Gastrocnemius medialis (tissue), 4 donors: ENCODE measurements at regions not wholly inside any gene's neighbourhood (a gene's known extent, or its start where the extent isn't known, plus 50 kb on each side); places are given as distances from the start of the nearest gene placed in this dataset.
"Not testable (repeated sequence)": the region's sequence is repeated elsewhere in the genome, so short reads cannot be mapped to it uniquely, and the experiment has no call there.

Experiments
- ATAC-seq, 2 donors: fragments of 150-250 bp; one replicate each; pipeline ENCODE4 v1.9.1; 2016
- DNase-seq, 2 donors: peaks; one replicate each; pipeline ENCODE4 v3.0.0-alpha.2; 2019
- H3K27ac ChIP-seq, 4 donors: fragments of 200-600 bp; sonication (generic); 1 replicate in 1 of 4; 2 replicates in 3 of 4; pipeline ENCODE4 v1.5.1; 2016 to 2018; ENCODE audit warnings: mild to moderate bottlenecking in 2 of 4, moderate library complexity in 1 of 4
- H3K27me3 ChIP-seq, 3 donors: fragments of 200-600 bp; sonication (generic) in 2 of 3; 1 replicate in 1 of 3; 2 replicates in 2 of 3; pipeline versions ENCODE4 v1.5.1 to v1.6.0; 2016 to 2019; ENCODE audit warnings: mild to moderate bottlenecking in 1 of 3, moderate library complexity in 1 of 3
- H3K36me3 ChIP-seq, 2 donors: fragments of 200-600 bp; sonication (generic) in 1 of 2; one replicate each; pipeline ENCODE4 v1.5.1; 2017 to 2018
- H3K4me1 ChIP-seq, 2 donors: fragments of 200-600 bp; sonication (generic) in 1 of 2; one replicate each; pipeline ENCODE4 v1.5.1; 2016 to 2017; ENCODE audit warnings: mild to moderate bottlenecking in 2 of 2
- H3K4me3 ChIP-seq, 4 donors: fragments of 200-600 bp; sonication (generic) in 3 of 4; 1 replicate in 1 of 4; 2 replicates in 3 of 4; pipeline ENCODE4 v1.5.1; 2016 to 2019; ENCODE audit warnings: mild to moderate bottlenecking in 2 of 4
- H3K9me3 ChIP-seq, 3 donors: fragments of 200-600 bp; sonication (generic) in 2 of 3; 1 replicate in 1 of 3; 2 replicates in 2 of 3; pipeline ENCODE4 v1.5.1; 2016 to 2019
- POLR2A ChIP-seq, 2 donors: fragments of 450-650 bp; IDR thresholded peaks; one replicate each; pipeline ENCODE4 v1.6.1; 2017; ENCODE audit warnings: antibody characterized with exemption in 2 of 2, mild to moderate bottlenecking in 2 of 2, moderate library complexity in 2 of 2
- in situ Hi-C, 4 donors: fragments of 200-750 bp; cut with MboI; loops; one replicate each; pipeline versions ENCODE4 v1.15.0 to v1.8.0; 2017; ENCODE audit warnings: low sequenced_read_pairs in 4 of 4
- intact Hi-C: fragments of 100-400 bp; cut with DNase I; formaldehyde crosslinking; loops from one replicate; pipeline ENCODE4 v1.15.1; 2023; ENCODE audit warnings: low total_unique reads
- TF ChIP-seq, protein P1 (sequence below), 5 experiments: fragments of 450-650 bp in 3 of 5; fragments of 200-600 bp in 2 of 5; sonication (generic) in 2 of 5; IDR thresholded peaks in 4 of 5; conservative IDR thresholded peaks in 1 of 5; 1 replicate in 4 of 5; 2 replicates in 1 of 5; pipeline ENCODE4 v1.5.1; 2016 to 2019; ENCODE audit warnings: antibody characterized with exemption in 5 of 5, mild to moderate bottlenecking in 3 of 5, moderate library complexity in 3 of 5

DNA sequence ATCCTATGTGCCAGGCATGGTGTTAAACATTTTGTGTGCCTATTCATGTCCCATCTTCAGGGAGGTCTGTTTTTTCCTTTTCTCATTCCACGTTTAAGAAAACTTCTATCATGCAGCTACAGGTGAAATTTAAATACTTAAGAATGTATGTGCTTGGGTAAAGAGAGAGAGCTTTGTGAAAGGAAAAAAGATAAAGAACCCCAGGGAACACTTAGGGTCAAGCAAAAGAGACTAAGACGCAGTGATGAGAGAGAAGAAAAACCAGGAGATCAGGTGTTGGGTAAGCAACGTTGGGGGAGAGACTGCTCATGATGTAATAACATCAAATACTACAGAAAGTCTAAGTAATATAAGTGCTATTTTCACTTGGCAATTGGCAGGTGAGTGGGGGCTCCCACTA, 253.7 kb downstream of the GRXCR1 start:
- no peaks in the 10 kb centered on the region for H3K36me3 ChIP-seq
- no peak for ATAC-seq
- H3K27me3 ChIP-seq: no peaks in the 10 kb centered on the region
- intact Hi-C loops: no loop called here
- H3K4me1 ChIP-seq: no peaks in the 10 kb centered on the region
- H3K4me3 ChIP-seq: no peak overlapping the region
- DNase-seq: no peak
- in situ Hi-C loops: no loop called here
- no peaks in the 10 kb centered on the region for H3K9me3 ChIP-seq
- TF ChIP-seq POLR2A (IDR thresholded peaks at IDR 0.05): no peak
- TF ChIP-seq, protein P1, sequence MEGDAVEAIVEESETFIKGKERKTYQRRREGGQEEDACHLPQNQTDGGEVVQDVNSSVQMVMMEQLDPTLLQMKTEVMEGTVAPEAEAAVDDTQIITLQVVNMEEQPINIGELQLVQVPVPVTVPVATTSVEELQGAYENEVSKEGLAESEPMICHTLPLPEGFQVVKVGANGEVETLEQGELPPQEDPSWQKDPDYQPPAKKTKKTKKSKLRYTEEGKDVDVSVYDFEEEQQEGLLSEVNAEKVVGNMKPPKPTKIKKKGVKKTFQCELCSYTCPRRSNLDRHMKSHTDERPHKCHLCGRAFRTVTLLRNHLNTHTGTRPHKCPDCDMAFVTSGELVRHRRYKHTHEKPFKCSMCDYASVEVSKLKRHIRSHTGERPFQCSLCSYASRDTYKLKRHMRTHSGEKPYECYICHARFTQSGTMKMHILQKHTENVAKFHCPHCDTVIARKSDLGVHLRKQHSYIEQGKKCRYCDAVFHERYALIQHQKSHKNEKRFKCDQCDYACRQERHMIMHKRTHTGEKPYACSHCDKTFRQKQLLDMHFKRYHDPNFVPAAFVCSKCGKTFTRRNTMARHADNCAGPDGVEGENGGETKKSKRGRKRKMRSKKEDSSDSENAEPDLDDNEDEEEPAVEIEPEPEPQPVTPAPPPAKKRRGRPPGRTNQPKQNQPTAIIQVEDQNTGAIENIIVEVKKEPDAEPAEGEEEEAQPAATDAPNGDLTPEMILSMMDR (IDR thresholded peaks at IDR 0.05 in 4 of 5, conservative IDR thresholded peaks at IDR 0.05 in 1 of 5): no peak
- H3K27ac ChIP-seq: no peak overlapping the region

DNA sequence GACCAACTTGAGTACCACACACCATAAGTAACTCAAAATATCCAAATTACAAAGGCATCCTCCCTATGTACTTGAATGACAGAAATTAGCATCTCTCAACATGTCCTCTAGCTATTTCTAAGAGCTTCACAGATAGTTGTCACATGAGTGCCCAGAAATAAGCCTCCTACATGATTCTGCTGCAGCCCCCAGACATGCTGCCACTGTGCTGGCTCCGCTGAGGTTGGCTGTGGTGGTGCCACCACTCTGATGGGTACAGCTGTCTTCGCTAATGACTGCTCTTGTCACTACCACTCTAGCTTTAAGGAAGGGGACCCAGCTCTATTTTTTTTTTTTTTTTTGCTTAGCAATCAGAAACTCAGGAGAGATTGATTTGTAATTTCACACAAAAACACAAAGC, 256.0 kb downstream of the GRXCR1 start:
- H3K27me3 ChIP-seq: no peaks in the 10 kb centered on the region
- ATAC-seq: no peak
- intact Hi-C loops (no loop called here), in situ Hi-C loops (no loop called here)
- no peak overlapping the region for H3K4me3 ChIP-seq
- H3K4me1 ChIP-seq: no peaks in the 10 kb centered on the region
- no peaks in the 10 kb centered on the region for H3K36me3 ChIP-seq
- no peak for TF ChIP-seq POLR2A (IDR thresholded peaks at IDR 0.05)
- TF ChIP-seq, protein P1 (IDR thresholded peaks at IDR 0.05 in 4 of 5, conservative IDR thresholded peaks at IDR 0.05 in 1 of 5): no peak
- DNase-seq: no peak
- H3K27ac ChIP-seq: no peak overlapping the region
- no peaks in the 10 kb centered on the region for H3K9me3 ChIP-seq

DNA sequence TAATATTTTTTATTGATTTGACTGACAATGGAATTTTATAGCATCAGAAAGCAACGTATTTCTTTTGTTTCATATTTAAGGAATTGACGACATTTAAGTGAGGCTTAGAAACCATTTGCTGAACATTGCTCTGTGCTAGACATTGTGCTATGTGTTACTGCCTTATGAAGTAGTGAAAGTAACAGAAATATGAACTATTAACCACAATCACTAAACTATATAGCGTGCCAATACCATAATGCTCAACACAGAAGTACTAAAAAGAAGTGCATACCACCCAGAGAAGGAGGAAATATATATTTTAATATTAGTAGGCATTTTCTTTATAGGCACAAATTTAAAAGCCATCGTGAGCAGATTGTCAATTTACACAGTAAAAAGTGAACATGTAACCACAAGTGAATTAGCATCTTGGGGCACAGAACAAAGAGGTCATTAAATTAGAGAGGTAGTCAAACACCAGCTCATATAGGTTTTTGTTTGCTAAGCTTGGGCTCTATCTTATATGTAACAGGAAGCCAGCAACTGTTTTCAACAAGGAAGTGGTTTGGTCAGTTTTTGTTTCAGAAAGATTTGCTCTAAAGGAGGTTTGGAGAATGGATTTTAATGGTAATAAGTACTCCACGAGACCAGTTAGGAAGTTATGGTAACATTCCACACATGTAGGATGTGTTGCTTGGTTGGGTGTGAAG, 270.7 kb downstream of the GRXCR1 start:
- ATAC-seq (no peak), DNase-seq (no peak)
- Histone ChIP-seq H3K4me3 (no peak overlapping the region), H3K4me1 (no peaks in the 10 kb centered on the region), H3K27ac (no peak overlapping the region), H3K36me3 (no peaks in the 10 kb centered on the region), H3K9me3 (no peaks in the 10 kb centered on the region), H3K27me3 (no peaks in the 10 kb centered on the region)
- TF ChIP-seq, protein P1 (IDR thresholded peaks at IDR 0.05 in 4 of 5, conservative IDR thresholded peaks at IDR 0.05 in 1 of 5): no peak
- TF ChIP-seq POLR2A (IDR thresholded peaks at IDR 0.05): no peak
- intact Hi-C loops: no loop called here
- in situ Hi-C loops: no loop called here

DNA sequence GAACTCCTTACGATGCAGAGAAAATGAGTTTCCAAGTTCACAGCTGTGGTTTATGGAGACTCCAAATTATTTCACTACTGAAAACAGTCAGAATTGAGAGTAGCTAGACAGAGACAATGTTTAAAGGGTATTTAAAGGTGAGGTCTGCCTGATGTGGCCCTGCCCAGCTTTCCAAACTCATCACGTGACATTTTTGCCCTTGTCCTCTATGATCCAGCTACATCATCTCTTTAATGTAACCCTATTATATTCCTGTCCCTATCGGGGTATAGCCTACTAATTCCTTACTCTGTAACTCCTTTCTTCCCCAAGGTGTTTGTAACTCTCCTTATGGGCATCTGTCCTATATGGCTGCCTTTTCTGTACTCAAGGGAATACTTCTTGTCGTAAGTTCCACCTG, 297.2 kb downstream of the GRXCR1 start:
- no peaks in the 10 kb centered on the region for H3K4me1 ChIP-seq
- no peak overlapping the region for H3K4me3 ChIP-seq
- intact Hi-C loops (no loop called here), in situ Hi-C loops (no loop called here)
- TF ChIP-seq POLR2A (IDR thresholded peaks at IDR 0.05): no peak
- TF ChIP-seq, protein P1 (IDR thresholded peaks at IDR 0.05 in 4 of 5, conservative IDR thresholded peaks at IDR 0.05 in 1 of 5): no peak
- H3K36me3 ChIP-seq: no peaks in the 10 kb centered on the region
- ATAC-seq (no peak), DNase-seq (no peak)
- no peak overlapping the region for H3K27ac ChIP-seq
- no peaks in the 10 kb centered on the region for H3K9me3 ChIP-seq
- H3K27me3 ChIP-seq: no peaks in the 10 kb centered on the region

DNA sequence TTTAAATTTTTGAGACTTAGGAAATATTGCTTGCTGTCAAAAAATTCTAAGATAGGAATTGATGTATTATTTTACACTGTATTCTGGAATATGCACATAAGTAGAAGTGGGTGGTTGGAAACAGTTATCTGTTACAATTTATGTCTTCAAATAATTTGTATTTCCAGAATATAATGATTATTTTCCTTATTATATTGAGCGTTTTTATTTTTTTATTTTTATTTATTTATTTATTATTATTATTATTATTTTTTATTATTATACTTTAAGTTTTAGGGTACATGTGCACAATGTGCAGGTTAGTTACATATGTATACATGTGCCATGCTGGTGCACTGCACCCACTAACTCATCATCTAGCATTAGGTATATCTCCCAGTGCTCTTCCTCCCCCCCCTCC, 320.1 kb downstream of the GRXCR1 start:
- H3K4me1 ChIP-seq, H3K9me3 ChIP-seq, ATAC-seq, H3K4me3 ChIP-seq, H3K27ac ChIP-seq, DNase-seq, intact Hi-C loops, H3K27me3 ChIP-seq, in situ Hi-C loops, H3K36me3 ChIP-seq: not testable (repeated sequence)
